ENCODE measurements at regions not wholly inside any gene's neighbourhood (a gene's known extent, or its start where the extent isn't known, plus 50 kb on each side); places are given as distances from the start of the nearest gene placed in this dataset.
"Not testable (repeated sequence)": the region's sequence is repeated elsewhere in the genome, so short reads cannot be mapped to it uniquely, and the experiment has no call there.

GRCh38 chr19:23533441-23533840 is 138.2 kb upstream of the ZNF91 start:
- not testable (repeated sequence) for DNase-seq (ENCODE audit: low spot score)

- no peak for DNase-seq (ENCODE audit: low spot score)
Measured at GRCh38 chr19:23531976-23532375, 136.7 kb upstream of the ZNF91 start.

DNA sequence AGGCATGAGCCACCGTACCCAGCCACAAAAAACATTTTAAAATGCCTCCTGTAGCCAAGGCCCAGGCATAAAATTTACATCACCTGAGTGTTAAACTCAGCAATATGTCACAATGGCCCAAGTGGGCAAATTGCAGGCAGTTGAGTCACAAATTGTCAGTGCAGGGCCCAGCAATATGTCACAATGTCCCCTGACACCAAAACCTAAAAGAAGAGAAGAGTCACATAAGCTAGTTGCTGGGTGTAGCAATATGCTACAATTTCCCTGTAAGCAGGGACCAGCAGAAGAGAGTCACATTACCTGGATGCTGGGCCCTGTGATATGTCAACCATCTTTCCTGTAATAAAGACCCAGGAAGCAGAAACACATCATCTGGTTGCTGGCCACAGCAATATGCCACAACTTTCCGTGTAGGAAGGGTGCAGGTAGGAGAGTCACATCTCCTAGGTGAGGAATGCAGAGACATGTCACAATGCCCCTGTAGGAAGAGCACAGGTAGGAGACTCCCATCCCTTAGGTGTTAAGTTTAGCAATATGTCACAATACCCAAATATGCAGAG is 136.0 kb upstream of the ZNF91 start:
- DNase-seq (ENCODE audit: low spot score) = no peak

GRCh38 chr19:23528376-23528775 is 133.1 kb upstream of the ZNF91 start:
- no peak for DNase-seq (ENCODE audit: low spot score)

- DNase-seq (ENCODE audit: low spot score) = no peak
Measured at GRCh38 chr19:23527797-23528196, 132.5 kb upstream of the ZNF91 start.

DNA sequence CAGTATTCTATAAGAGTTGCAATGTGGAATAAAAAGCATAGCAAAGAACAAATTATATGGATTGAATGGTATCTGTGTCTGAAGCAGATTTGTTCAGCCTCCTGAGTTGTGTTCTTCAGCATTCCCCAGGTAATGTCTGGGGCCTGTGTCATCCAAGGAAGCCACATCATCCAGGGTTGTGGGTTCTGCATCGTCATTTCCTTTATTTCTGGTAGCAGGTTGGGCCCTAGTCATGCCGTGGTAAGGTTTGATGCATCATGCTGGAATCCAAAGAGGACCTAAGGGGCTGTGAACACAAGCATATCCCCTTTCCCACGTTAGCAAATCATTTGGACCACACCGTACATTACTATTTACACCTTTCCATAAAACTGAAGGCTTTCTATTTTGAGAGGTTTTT is 131.0 kb upstream of the ZNF91 start:
- DNase-seq (ENCODE audit: low spot score) = no peak

GRCh38 chr19:23525276-23525852 is 130.1 kb upstream of the ZNF91 start:
- no peak for DNase-seq (ENCODE audit: low spot score)

DNA sequence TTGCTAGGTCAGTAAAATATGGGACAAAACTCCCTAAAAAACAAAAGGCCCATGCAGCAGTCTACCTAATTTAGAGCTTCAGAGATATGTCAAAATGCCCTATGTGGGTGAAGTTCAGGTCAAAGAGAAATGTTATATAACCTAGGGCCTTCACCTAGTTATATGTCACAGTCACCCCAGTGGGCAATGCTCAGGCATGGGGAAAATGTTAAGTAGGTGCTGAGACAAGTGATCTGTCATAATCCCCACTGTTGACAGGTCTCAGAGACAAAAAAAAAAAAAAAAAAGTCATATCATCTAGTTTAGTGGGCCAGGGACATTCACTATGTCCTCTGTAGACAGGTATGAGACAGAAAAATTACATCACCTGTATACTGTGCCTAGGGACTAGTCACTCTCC is 128.6 kb upstream of the ZNF91 start:
- DNase-seq (ENCODE audit: low spot score) = no peak

GRCh38 chr19:23522431-23522830 is 127.2 kb upstream of the ZNF91 start:
- DNase-seq (ENCODE audit: low spot score) = no peak

- no peak for DNase-seq (ENCODE audit: low spot score)
Measured at GRCh38 chr19:23521471-23521870, 126.2 kb upstream of the ZNF91 start.

DNA sequence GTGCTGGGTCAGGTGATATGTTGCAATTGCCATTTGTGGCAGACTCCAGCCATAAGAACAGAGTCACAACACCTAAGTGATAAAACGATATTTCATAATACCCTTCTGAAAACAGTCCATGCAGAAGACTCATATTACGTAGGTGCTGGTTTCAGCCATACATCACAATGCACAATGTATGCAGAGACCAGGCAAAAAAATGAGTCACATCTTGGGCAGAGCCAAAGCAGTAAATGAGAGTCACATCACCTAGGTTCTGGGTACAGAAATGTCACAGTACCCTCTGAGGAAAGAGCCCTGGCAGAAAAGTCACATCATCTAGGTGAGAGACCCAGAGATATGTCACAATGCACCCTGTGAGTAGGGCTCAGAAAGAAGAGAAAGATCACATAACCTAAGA is 125.2 kb upstream of the ZNF91 start:
- DNase-seq (ENCODE audit: low spot score) = no peak

DNA sequence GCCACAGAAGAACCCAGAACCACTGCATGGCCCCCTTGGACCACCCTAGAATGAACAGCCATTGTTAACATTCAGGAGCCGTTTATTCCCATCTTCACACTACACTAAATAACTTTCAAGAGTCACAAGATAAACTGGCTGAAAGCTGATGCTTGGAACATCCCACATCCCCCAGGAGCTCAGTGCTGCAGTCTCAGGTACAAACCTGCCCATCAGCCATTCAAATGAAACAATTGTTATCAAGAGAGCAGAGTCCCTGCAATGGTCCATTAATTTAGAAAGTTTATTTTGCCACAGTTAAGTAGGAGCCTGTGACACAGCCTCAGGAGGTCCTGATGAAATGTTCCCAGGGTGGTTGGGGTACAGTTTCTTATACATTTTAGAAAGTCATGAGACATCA is 123.8 kb upstream of the ZNF91 start:
- no peak for DNase-seq (ENCODE audit: low spot score)

DNA sequence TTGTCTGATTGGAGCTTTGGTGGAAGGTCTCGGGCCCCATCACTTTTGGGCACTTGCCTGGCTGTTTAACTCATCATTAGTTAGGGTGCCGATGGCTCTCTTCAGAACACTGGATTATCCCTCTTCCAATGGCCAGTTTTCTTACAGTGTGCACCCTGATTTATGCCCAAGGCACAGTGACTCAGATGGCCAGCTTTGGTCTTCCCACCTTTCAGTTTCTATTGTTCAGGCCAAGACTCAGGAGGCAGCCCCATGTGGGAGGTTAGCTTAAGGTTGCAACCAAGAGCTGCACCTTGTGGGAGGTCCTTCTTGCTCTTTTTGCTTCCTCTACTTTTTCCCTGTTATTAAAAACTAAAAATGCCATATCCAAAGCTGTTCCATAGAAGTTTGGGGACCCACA is 121.0 kb upstream of the ZNF91 start:
- no peak for DNase-seq (ENCODE audit: low spot score)

- DNase-seq (ENCODE audit: low spot score) = no peak
Measured at GRCh38 chr19:23515551-23515950, 120.3 kb upstream of the ZNF91 start.

DNA sequence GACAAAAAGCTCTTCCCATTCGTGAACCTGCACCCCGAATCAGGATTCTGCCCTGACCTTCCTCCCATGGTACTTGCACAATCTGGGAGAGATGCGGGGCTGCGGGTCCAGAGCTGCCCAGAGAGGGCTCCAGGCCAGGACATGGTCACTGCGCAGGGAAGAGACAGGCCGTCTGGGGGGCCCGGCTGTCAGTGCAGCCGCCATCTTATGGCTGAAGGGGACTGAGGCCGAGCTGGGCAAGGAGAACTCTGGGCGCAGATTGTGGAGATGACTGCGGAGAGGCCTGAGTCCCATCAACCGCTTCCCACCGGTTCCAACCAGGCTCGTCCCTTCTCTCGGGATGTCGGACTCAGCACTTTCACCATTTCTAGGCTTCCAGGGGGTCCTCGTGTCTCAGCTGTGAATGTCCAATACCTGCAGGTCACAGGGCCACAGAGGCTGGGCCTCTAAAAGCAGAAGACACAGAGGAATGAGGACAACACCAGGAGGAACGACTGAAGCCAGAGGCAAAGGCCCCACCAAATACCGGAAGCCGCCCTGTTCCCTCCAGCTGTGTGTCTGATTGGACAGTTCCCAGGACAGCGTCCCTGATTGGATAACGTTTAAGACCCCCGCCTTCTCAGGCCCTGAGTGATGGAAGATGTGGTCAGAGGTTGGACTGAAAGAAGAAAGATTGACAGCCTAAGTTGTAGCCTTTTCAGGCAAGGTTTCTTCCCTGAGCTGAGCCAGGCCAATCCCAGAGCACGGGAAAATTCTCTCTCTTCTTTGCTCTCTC is 117.1 kb upstream of the ZNF91 start:
- no peak for DNase-seq (ENCODE audit: low spot score)

DNA sequence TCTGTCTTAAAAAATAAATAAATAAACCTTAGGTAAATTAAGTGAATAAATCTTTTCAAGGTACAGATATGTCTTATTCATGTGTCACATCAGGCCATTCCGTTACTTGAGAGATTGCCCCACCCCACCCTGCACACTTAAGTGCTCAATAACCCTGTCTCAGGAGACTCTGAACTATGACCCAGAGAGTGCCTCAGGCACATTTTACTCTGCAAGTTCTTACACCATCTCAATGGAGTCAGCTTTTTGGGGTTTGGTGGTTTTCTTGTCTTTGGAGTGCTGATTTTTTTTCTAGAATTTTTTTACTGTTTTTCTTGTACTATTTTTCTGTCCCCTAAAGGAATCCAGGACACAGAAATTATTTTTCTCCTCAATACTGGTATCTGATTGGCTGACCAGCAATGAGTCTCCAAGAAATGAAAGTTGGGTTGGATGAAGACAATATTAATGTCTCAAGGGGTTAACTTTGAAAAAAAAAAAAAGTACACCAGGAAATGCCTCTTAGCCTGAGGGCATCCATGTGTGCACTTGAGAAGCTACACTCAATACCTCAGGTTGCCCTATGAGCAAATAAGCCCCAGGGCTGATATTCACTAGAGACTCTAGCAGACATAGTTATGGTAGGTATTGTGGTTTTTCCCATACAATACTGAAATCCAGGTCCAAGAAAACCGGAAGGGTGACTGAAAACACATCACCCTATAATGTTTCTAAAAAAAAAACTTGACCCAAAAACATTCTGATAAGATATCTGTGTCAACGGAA is 114.6 kb upstream of the ZNF91 start:
- no peak for DNase-seq (ENCODE audit: low spot score)

DNA sequence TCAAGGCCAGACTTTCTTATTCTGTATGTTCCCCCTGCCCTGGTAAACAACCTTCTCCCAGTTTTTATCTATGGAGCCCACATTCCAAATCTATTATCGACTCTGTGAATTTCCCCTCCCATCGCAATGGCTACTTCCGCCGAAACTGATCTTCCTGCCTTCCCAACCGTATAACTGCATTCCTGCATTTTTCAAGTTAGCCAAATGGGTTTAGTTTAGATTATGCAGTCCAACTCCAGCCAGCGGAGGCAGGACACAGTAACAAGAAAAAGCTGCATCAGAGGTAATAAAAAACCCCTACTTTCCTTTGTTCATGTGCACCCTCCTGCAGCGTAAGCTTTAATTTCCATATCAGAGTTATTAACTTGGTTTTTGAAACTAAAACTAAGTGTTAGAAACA is 112.2 kb upstream of the ZNF91 start:
- DNase-seq (ENCODE audit: low spot score) = no peak

- DNase-seq (ENCODE audit: low spot score) = no peak
Measured at GRCh38 chr19:23505738-23506137, 110.5 kb upstream of the ZNF91 start.

DNA sequence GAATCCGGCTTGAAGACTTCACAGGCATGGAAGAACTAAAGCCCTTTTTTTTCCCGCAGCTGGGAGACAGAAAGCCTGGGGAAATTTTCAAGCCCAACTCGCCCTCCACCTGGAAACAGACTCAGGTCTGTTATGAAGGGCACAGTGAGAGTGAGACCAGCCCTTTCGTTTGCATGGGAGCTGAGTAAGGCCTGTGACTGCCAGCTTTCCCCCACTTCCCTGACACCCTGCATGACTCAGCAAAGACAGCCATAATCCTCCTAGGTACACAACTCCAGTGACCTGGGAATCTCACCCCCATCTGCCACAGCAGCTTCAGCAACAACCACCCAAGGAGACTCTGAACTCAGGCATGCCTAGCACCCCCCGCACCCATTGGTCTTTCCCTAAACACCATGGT is 87.6 kb upstream of the ZNF91 start:
- no peak for DNase-seq (ENCODE audit: low spot score)

DNA sequence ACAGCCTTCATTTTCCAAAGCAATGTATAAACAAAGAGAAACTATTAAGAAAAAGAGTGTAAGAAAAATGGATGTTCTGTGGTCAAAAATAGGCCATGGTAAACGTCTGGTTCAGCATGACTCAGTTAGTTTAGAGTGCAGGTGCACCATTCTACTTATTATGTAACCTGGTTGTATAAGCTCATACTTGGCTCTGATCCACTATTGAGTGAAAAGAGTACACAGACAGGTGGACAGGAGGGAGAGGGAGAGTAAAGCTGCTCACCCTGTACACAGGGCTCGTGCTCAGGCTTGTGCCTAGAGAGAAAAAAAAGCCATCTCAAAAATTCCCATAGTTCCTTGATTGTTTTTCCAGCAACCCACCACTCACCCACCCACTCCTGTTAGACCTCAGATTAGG is 85.8 kb upstream of the ZNF91 start:
- DNase-seq (ENCODE audit: low spot score) = no peak

GRCh38 chr19:23475477-23475876 is 80.2 kb upstream of the ZNF91 start:
- no peak for DNase-seq (ENCODE audit: low spot score)

GRCh38 chr19:23474761-23475160 is 79.5 kb upstream of the ZNF91 start:
- no peak for DNase-seq (ENCODE audit: low spot score)

DNA sequence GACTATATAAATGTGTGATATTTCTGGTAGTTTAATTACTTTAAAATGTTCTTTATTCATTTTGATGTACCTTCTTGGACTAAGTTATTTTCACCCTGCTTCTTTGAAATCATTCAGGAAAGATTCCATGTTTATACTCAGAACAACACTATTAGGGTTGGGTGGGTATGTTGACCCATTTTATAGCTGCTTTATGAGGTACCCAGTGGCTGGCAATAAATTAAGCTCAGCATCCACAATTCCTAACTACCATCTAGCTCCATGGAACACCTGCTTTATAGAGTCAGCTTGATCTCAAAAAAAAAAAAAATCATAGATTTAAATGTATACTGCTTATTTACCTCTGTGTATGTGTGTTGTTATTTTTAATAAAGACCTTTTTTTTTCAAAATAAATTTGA is 78.9 kb upstream of the ZNF91 start:
- DNase-seq (ENCODE audit: low spot score) = no peak
